HEK293 (cell line): ENCODE measurements at regions not wholly inside any gene's neighbourhood (a gene's known extent, or its start where the extent isn't known, plus 50 kb on each side); places are given as distances from the start of the nearest gene placed in this dataset.

ENCODE experiments used
- CTCF ChIA-PET: fragments of 350-600 bp; formaldehyde crosslinking; extraction: SDS; loops from one replicate; lab custom pipeline; 2021; ENCODE audit warnings: antibody characterized with exemption; lab: Yijun Ruan, JAX
- POLR2A ChIA-PET: fragments of 300-600 bp; formaldehyde crosslinking; extraction: SDS; loops from one replicate; lab custom pipeline; 2020; ENCODE audit warnings: antibody characterized with exemption, inconsistent platforms; lab: Yijun Ruan, JAX
- H3K27ac ChIP-seq: fragments of 200-500 bp; sonication (Bioruptor generic); 2 replicates; pipeline ENCODE4 v1.5.1; 2014; ENCODE audit warnings: low read depth, low read length, control low read depth, inconsistent platforms; ENCODE audit errors: extremely low read depth
- H3K36me3 ChIP-seq, 2 experiments: fragments of 200-500 bp in 1 of 2; sonication (Bioruptor generic) in 1 of 2; 1 replicate in 1 of 2; 2 replicates in 1 of 2; pipeline ENCODE4 v1.5.1; 2014 to 2017; ENCODE audit warnings: inconsistent platforms in 2 of 2, low read length in 2 of 2; ENCODE audit not compliant: control insufficient read depth in 2 of 2, insufficient read depth in 1 of 2
- H3K4me1 ChIP-seq: fragments of 200-500 bp; sonication (Bioruptor generic); 2 replicates; pipeline ENCODE4 v1.5.1; 2014; ENCODE audit warnings: mild to moderate bottlenecking, low read length, inconsistent platforms; ENCODE audit not compliant: control insufficient read depth, insufficient read depth
- H3K4me3 ChIP-seq: 2 replicates; pipeline ENCODE4 v1.5.1; 2011; ENCODE audit warnings: low read depth, mild to moderate bottlenecking, control low read depth, low read length, moderate library complexity
- H3K9me3 ChIP-seq: fragments of 200-500 bp; sonication (Bioruptor generic); 2 replicates; pipeline ENCODE4 v1.5.1; 2014; ENCODE audit warnings: low read depth, low read length, inconsistent platforms; ENCODE audit not compliant: control insufficient read depth, insufficient read depth
- BCL11A ChIP-seq: fragments of 450-650 bp; formaldehyde crosslinking; IDR thresholded peaks from 2 replicates; pipeline ENCODE4 v1.5.1; 2016; ENCODE audit warnings: low read depth, missing biosample characterization, missing genetic modification characterization
- OSR2 ChIP-seq: fragments of 450-650 bp; formaldehyde crosslinking; IDR thresholded peaks from 2 replicates; pipeline ENCODE4 v1.5.1; 2016; ENCODE audit warnings: missing biosample characterization, missing genetic modification characterization
- ZBTB20 ChIP-seq: fragments of 450-650 bp; formaldehyde crosslinking; IDR thresholded peaks from 2 replicates; pipeline ENCODE4 v1.5.1; 2016; ENCODE audit warnings: missing biosample characterization, missing genetic modification characterization
- ZBTB7A ChIP-seq: fragments of 450-650 bp; formaldehyde crosslinking; IDR thresholded peaks from 2 replicates; pipeline ENCODE4 v1.5.1; 2016; ENCODE audit warnings: low read depth, missing biosample characterization, missing genetic modification characterization
- ZFP41 ChIP-seq: fragments of 450-650 bp; formaldehyde crosslinking; IDR thresholded peaks from 2 replicates; pipeline ENCODE4 v1.5.1; 2016; ENCODE audit warnings: missing biosample characterization, missing genetic modification characterization, borderline replicate concordance
- ZNF146 ChIP-seq: fragments of 450-650 bp; formaldehyde crosslinking; IDR thresholded peaks from 2 replicates; pipeline ENCODE4 v1.5.1; 2016; ENCODE audit warnings: missing biosample characterization, missing genetic modification characterization
- ZNF16 ChIP-seq: fragments of 450-650 bp; formaldehyde crosslinking; IDR thresholded peaks from 2 replicates; pipeline ENCODE4 v1.5.1; 2016; ENCODE audit warnings: low read depth, missing biosample characterization, missing genetic modification characterization
- ZNF202 ChIP-seq: fragments of 450-650 bp; formaldehyde crosslinking; IDR thresholded peaks from 2 replicates; pipeline ENCODE4 v1.5.1; 2016; ENCODE audit warnings: missing biosample characterization, missing genetic modification characterization, borderline replicate concordance
- ZNF311 ChIP-seq: fragments of 450-650 bp; formaldehyde crosslinking; IDR thresholded peaks from 2 replicates; pipeline ENCODE4 v1.5.1; 2017; ENCODE audit warnings: missing biosample characterization, missing genetic modification characterization, borderline replicate concordance
- ZNF404 ChIP-seq: fragments of 450-650 bp; formaldehyde crosslinking; IDR thresholded peaks from 2 replicates; pipeline ENCODE4 v1.5.1; 2017; ENCODE audit warnings: missing biosample characterization, missing genetic modification characterization
- ZNF416 ChIP-seq: fragments of 450-650 bp; formaldehyde crosslinking; IDR thresholded peaks from 2 replicates; pipeline ENCODE4 v1.5.1; 2016; ENCODE audit warnings: missing biosample characterization, missing genetic modification characterization
- ZSCAN30 ChIP-seq: fragments of 450-650 bp; IDR thresholded peaks from 2 replicates; pipeline ENCODE4 v1.5.1; 2018; ENCODE audit warnings: missing biosample characterization, mild to moderate bottlenecking, missing genetic modification characterization, moderate library complexity
- TF ChIP-seq, protein P1 (sequence below): fragments of 450-650 bp; formaldehyde crosslinking; IDR thresholded peaks from 2 replicates; pipeline ENCODE4 v1.5.1; 2016; ENCODE audit warnings: missing biosample characterization, missing genetic modification characterization
- TF ChIP-seq, protein P2 (sequence below): fragments of 450-650 bp; formaldehyde crosslinking; IDR thresholded peaks from 2 replicates; pipeline ENCODE4 v1.5.1; 2016; ENCODE audit warnings: missing biosample characterization, missing genetic modification characterization
- TF ChIP-seq, protein P3 (sequence below): fragments of 450-650 bp; formaldehyde crosslinking; IDR thresholded peaks from 2 replicates; pipeline ENCODE4 v1.5.1; 2016; ENCODE audit warnings: missing biosample characterization, missing genetic modification characterization, borderline replicate concordance
- TF ChIP-seq, protein P4 (sequence below): fragments of 450-650 bp; formaldehyde crosslinking; IDR thresholded peaks from 2 replicates; pipeline ENCODE4 v1.5.1; 2017; ENCODE audit warnings: missing biosample characterization, missing genetic modification characterization

DNA sequence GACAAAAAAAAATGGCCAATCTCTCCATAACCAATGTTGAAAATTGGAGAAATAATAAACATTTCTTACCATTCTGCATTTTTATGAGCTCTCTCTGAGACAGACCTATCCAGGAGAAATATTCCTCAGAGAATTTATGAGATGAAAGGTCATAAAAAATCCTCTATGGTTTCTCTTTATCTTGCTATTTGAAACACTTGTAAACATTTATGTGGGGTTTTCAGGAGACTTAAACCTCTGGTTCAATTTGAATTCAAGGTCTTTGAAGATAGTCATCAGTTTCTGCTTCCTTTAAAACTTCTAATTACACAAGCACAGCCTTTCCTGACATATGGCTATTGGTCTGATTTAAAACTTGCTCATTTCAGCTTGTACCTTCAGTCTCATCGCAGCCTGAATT lies 78.5 kb upstream of the APBB1IP start (continued):
- TF ChIP-seq, protein P1, sequence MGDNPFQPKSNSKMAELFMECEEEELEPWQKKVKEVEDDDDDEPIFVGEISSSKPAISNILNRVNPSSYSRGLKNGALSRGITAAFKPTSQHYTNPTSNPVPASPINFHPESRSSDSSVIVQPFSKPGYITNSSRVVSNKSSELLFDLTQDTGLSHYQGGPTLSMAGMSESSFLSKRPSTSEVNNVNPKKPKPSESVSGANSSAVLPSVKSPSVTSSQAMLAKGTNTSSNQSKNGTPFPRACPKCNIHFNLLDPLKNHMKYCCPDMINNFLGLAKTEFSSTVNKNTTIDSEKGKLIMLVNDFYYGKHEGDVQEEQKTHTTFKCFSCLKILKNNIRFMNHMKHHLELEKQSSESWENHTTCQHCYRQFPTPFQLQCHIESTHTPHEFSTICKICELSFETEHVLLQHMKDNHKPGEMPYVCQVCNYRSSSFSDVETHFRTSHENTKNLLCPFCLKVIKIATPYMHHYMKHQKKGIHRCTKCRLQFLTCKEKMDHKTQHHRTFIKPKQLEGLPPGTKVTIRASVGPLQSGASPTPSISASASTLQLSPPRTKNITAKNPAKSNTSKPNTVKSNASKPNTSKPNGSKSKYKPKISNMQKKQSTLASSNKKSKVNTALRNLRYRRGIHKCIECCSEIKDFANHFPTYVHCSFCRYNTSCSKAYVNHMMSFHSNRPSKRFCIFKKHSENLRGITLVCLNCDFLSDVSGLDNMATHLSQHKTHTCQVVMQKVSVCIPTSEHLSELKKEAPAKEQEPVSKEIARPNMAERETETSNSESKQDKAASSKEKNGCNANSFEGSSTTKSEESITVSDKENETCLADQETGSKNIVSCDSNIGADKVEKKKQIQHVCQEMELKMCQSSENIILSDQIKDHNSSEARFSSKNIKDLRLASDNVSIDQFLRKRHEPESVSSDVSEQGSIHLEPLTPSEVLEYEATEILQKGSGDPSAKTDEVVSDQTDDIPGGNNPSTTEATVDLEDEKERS (tag by site-specific recombination): no peak
- TF ChIP-seq ZFP41 (tag by site-specific recombination): no peak
- TF ChIP-seq, protein P2, sequence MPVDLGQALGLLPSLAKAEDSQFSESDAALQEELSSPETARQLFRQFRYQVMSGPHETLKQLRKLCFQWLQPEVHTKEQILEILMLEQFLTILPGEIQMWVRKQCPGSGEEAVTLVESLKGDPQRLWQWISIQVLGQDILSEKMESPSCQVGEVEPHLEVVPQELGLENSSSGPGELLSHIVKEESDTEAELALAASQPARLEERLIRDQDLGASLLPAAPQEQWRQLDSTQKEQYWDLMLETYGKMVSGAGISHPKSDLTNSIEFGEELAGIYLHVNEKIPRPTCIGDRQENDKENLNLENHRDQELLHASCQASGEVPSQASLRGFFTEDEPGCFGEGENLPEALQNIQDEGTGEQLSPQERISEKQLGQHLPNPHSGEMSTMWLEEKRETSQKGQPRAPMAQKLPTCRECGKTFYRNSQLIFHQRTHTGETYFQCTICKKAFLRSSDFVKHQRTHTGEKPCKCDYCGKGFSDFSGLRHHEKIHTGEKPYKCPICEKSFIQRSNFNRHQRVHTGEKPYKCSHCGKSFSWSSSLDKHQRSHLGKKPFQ (tag by site-specific recombination): peak; percentile 46; the same call in 1 of the 2 replicates
- no peak for TF ChIP-seq ZNF16 (tag by site-specific recombination)
- no peak for TF ChIP-seq ZNF416 (tag by site-specific recombination)
- TF ChIP-seq, protein P3, sequence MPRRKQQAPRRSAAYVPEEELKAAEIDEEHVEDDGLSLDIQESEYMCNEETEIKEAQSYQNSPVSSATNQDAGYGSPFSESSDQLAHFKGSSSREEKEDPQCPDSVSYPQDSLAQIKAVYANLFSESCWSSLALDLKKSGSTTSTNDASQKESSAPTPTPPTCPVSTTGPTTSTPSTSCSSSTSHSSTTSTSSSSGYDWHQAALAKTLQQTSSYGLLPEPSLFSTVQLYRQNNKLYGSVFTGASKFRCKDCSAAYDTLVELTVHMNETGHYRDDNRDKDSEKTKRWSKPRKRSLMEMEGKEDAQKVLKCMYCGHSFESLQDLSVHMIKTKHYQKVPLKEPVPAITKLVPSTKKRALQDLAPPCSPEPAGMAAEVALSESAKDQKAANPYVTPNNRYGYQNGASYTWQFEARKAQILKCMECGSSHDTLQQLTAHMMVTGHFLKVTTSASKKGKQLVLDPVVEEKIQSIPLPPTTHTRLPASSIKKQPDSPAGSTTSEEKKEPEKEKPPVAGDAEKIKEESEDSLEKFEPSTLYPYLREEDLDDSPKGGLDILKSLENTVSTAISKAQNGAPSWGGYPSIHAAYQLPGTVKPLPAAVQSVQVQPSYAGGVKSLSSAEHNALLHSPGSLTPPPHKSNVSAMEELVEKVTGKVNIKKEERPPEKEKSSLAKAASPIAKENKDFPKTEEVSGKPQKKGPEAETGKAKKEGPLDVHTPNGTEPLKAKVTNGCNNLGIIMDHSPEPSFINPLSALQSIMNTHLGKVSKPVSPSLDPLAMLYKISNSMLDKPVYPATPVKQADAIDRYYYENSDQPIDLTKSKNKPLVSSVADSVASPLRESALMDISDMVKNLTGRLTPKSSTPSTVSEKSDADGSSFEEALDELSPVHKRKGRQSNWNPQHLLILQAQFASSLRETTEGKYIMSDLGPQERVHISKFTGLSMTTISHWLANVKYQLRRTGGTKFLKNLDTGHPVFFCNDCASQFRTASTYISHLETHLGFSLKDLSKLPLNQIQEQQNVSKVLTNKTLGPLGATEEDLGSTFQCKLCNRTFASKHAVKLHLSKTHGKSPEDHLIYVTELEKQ: no peak
- TF ChIP-seq ZSCAN30: no peak
- TF ChIP-seq ZNF311 (tag by site-specific recombination): no peak
- no peak for TF ChIP-seq ZNF146

DNA sequence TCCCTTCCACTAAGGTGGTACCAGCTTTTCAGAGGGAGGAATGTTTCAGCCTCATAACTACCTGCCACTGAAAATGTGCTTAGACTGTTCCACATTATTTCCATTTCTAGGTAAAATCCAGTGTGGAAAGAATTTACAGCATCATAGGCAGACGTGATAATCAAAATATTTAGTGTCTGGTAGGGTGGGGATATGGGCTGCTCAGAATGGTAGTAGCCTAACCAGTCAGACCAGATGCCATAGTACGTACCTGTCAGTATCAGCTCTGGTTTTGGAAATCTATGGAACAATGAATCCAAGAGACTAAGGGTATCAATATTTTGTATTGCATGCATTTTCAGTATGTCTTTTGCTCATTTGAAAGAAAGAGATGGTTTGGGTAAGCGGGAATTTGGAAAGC lies 76.8 kb upstream of the APBB1IP start:
- no peaks in the 10 kb centered on the region for H3K36me3 ChIP-seq
- H3K9me3 ChIP-seq: no peaks in the 10 kb centered on the region
- ChIA-PET CTCF (interaction anchor here (0.5 to 0.7 kb wide), 2 partner anchors 147 to 508 kb away, joined by 3 to 5 read pairs; no protein-coding TSS in a partner anchor), POLR2A (no interaction called here)
- H3K27ac ChIP-seq: no peak overlapping the region
- TF ChIP-seq, protein P4, sequence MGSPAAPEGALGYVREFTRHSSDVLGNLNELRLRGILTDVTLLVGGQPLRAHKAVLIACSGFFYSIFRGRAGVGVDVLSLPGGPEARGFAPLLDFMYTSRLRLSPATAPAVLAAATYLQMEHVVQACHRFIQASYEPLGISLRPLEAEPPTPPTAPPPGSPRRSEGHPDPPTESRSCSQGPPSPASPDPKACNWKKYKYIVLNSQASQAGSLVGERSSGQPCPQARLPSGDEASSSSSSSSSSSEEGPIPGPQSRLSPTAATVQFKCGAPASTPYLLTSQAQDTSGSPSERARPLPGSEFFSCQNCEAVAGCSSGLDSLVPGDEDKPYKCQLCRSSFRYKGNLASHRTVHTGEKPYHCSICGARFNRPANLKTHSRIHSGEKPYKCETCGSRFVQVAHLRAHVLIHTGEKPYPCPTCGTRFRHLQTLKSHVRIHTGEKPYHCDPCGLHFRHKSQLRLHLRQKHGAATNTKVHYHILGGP (tag by site-specific recombination): no peak
- TF ChIP-seq ZNF202 (tag by site-specific recombination) (no peak), ZNF404 (no peak), BCL11A (tag by site-specific recombination) (no peak), ZBTB7A (tag by site-specific recombination) (no peak), OSR2 (tag by site-specific recombination) (no peak), ZFP41 (tag by site-specific recombination) (no peak), ZBTB20 (no peak)
- H3K4me1 ChIP-seq: peaks cover 8% of the 10 kb centered on the region; the same call in 1 of the 2 replicates
- no peak overlapping the region for H3K4me3 ChIP-seq
